AG09309 (cell line): ENCODE measurements at regions not wholly inside any gene's neighbourhood (a gene's known extent, or its start where the extent isn't known, plus 50 kb on each side); places are given as distances from the start of the nearest gene placed in this dataset.

Experiments used
- DNase-seq: peaks from one replicate; pipeline ENCODE4 v3.0.0-alpha.2; 2010; ENCODE audit warnings: low read depth
- H3K4me3 ChIP-seq: 2 replicates; pipeline ENCODE4 v1.5.1; 2011; ENCODE audit warnings: mild to moderate bottlenecking, low read depth, low read length, moderate library complexity; ENCODE audit not compliant: control insufficient read depth
- CTCF ChIP-seq: IDR thresholded peaks from 2 replicates; pipeline ENCODE4 v1.5.1; 2011; ENCODE audit warnings: mild to moderate bottlenecking, low read depth, low read length, inconsistent platforms; ENCODE audit not compliant: insufficient read depth, control insufficient read depth; ENCODE audit errors: missing control alignments

DNA sequence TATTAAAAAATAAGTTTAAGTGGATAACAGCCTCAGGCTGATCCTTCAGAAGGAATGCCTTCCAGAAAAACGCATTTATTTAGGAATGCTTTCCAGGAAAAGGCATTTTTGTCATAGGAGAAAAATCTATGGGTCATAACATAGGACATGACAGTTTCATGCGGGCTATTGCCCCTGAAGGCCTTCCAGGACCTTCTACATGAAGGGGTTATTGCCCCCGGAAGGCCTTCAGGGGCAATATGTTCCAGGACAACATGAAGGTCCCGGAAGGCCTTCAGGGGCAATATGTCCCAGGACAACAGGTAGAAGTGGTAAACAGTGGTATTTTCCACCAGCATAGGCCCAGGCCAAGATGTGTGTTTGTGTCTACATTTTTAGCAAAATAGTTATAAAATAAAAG, 191.3 kb upstream of the RASA1 start:
- DNase-seq, result no peak
- no peak overlapping the region for H3K4me3 ChIP-seq
- no peak for TF ChIP-seq CTCF

DNA sequence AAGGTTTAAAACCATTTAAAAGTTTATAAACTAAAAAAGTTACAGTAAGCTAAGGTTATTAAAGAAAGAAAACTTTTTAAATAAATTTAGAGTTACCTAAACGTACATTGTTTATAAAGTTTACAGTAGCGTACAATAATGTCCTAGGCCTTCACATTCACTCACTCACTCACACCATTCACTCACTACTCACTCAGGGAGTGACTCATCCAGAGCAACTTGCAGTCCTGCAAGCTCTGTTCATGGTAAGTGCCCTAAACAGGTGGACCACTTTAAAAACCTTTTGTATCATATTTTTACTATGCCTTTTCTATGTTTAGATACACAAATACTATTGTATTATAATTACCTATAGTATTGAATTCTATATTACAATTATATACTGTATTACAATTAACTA, 190.8 kb upstream of the RASA1 start:
- no peak for TF ChIP-seq CTCF
- no peak overlapping the region for H3K4me3 ChIP-seq
- DNase-seq, result no peak

GRCh38 chr5:87079219-87079618, 188.5 kb upstream of the RASA1 start:
- no peak for DNase-seq
- no peak overlapping the region for H3K4me3 ChIP-seq
- TF ChIP-seq CTCF, result no peak

GRCh38 chr5:87081016-87081415, 186.7 kb upstream of the RASA1 start:
- no peak overlapping the region for H3K4me3 ChIP-seq
- no peak for TF ChIP-seq CTCF
- no peak for DNase-seq

DNA sequence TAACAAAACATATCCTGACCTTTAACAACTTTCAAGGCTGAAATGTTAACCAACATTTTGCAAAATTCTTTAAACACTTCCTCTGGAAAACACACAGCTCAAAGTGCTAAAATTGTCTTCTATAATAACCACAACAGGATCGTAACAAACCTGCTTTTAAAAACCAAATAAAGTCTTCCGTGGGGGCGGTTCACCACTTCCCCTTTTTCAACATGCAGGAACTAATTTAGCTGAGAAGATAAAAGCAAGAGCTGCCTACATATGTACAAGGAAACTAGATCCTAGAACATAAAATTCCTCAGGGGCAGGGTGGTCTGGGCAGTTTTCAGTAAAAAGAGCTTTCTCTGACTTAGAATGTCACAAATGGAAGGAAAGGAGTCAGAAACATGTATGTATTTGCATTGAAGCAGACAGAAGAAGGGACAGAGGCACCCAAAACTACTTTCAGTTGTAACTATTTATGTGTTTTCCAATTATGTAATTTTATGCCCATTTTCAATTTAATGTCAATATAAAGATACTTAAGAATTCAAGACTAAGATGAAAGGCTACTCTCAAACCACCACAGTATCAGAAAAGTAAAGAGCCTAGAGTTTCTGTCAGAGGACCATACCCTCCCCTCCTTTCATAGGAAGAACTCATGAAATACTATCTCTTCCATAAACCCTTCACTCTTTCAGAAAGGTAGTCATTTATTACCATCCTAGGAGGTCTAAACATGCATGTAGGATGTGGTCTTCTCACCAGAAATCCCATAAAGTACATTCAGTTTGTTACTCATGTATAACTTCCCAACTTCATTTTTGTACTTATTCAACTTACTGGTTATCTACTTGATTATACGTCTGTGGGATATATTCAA, 185.9 kb upstream of the RASA1 start:
- no peak overlapping the region for H3K4me3 ChIP-seq
- DNase-seq, result no peak
- TF ChIP-seq CTCF, result no peak

- no peak for DNase-seq
- TF ChIP-seq CTCF, result no peak
- no peak overlapping the region for H3K4me3 ChIP-seq
Measured at GRCh38 chr5:87094347-87094746, 173.3 kb upstream of the RASA1 start.

- no peak for TF ChIP-seq CTCF
- no peak for DNase-seq
- no peak overlapping the region for H3K4me3 ChIP-seq
Measured at GRCh38 chr5:87094833-87095232, 172.8 kb upstream of the RASA1 start.
